Stimulated activated CD4-positive, alpha-beta T cell treated with anti-CD3 and anti-CD28 coated beads, TNF-alpha, amount 100 ng/mL, for 24 hours (primary cell): ENCODE measurements at regions not wholly inside any gene's neighbourhood (a gene's known extent, or its start where the extent isn't known, plus 50 kb on each side); places are given as distances from the start of the nearest gene placed in this dataset.

Experiments used
- DNase-seq, 3 experiments: peaks; one replicate each; pipeline ENCODE4 v3.0.0-alpha.2; 2020; ENCODE audit warnings: low read depth in 3 of 3

DNA sequence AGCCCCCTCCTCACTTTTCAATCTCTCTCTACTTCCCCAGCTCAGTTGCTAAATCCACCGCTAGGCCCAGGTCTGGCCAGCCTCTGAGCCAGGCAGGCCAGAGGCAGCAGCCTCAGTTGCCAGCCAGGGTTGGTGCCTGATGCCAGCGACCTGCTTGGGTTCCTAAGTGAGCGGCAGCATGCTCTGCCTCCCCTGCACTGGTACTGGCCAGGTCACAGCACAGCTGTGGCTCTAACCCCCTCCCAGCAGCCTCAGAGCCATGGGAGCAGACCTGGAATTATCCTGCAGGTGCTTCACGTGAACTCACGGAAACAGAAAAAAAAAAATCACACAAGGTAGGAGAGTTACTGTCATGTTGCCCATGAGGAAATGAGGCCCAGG, 82.5 kb upstream of the ATF3 start:
- DNase-seq: no peak

DNA sequence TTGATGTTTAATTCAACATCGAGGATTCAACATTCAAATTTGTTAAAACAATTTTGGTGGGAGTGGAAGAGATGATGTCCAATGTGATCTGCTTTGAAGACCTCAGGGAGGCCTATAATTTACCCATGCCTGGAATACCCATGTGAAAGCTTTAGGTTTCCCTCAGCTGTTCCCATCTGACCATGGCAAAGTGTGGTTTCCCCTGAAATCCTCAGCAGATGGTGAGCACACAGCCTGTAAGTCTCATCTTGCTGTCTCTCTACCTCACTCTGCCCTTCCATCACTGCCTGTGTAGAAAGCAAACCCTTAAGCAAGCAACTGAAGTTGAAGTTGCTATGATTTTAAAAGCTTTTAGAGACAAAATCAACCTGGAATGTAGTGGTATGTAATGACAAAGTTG, 80.1 kb upstream of the ATF3 start:
- no peak for DNase-seq

DNA sequence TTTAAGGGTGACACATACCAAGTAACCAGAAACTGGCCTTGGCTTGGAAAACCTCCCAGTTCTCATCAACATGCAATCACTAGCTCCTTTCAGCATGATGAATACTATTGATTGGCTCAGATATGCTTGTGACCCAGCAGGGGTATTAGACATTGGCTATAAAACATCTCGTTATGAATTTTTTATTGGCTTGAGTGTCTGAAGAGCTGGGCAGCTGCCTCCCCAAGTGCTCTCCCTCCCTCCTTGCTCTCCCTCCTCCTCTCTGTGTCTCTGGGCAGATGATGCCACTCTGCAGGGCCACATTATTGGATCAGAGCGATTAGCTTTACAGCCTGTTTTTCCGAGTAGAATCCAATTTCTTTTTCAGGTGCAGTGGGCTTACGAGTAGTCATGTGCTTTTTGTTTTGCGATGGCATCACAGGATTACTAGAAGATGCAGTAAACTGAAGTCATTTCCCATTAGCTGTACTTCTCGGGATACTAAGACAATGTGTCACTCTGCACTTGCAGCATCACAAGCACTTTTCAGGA, 79.3 kb upstream of the ATF3 start:
- no peak for DNase-seq

GRCh38 chr1:212531267-212531666, 77.3 kb upstream of the ATF3 start:
- no peak for DNase-seq

- DNase-seq: no peak
Measured at GRCh38 chr1:212531796-212532195, 76.8 kb upstream of the ATF3 start.

DNA sequence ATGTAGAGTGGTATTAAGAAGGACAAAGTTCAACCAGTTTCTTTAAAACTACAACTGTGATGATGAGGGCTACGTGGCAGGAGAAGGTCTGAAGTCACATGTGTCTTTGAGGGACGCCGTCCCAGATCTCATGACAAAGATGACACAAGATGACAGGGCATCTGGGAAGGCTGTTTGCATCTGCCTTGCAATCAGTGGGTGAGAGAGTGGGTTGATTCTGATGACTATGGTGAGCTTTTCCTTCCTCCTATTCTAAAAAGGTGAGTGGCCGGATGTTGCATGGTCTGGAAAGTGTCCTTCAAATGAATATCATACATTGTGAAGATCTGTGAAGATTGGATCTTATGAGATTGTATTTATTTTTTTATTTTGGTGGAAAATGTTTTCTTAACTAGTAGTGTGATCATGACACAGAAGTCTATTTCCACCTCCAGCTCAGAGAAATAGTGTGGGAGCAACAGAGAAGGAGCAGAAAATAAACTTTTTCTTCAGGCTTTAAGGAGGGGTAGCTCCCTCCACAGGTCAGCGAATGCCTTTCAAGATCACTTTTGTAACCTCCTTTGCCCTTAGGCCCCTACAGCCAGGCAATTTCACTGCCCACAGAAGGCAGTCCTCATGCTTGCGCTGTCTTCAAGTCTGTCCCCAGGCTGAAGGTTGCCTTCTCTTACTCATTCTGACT, 76.0 kb upstream of the ATF3 start:
- no peak for DNase-seq

DNA sequence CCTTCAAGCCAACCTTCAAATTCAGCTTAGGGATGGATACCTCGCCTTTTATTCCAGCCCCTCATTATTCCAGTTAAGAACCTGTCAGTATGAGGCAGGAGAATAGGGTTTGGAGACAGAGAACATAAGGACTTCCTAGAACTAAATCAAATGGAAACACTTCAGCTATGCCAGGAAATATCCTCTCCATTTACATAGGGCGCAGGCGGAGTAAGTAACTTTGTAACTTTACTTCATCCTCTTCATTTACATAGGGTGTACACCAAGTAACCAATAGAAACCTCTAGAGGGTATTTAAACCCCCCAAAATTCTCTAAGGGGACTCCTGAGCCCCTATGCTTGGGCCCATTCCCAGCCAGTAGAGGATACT, 75.4 kb upstream of the ATF3 start:
- no peak for DNase-seq

DNA sequence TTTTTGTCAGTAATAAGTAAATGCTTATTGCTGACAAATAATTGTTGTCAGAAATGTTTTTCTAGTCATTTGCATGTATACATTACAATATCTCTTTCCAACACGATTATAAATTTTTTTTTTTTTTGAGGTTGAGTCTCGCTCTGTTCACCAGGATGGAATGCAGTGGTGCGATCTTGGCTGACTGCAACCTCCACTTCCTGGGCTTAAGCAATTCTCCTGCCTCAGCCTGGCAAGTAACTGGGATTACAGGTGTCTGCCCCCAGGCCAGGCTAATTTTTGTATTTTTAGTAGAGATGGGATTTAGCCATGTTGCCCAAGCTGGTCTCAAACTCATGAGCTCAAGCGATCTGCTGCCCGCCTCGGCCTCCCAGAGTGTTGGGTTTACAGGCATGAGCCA, 72.0 kb upstream of the ATF3 start:
- DNase-seq: no peak

DNA sequence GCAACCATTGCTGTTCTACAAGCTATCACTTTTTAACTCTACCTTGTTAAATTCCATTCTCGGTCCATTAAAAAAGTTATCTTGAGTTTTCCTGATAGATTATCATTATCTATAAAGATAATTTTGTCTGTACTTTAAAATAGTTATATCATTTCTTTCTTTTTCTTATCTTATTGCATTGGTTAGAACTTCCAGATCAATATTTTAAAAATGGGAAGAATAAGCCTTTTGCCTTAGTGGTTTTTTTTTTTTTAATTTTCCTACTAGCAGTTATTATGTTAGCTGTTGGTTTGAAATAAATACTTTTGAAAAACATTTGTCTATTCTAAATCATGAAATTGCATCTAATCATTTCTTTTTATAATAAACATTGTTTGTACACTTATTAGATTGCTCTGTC, 71.0 kb upstream of the ATF3 start:
- DNase-seq: no peak

DNA sequence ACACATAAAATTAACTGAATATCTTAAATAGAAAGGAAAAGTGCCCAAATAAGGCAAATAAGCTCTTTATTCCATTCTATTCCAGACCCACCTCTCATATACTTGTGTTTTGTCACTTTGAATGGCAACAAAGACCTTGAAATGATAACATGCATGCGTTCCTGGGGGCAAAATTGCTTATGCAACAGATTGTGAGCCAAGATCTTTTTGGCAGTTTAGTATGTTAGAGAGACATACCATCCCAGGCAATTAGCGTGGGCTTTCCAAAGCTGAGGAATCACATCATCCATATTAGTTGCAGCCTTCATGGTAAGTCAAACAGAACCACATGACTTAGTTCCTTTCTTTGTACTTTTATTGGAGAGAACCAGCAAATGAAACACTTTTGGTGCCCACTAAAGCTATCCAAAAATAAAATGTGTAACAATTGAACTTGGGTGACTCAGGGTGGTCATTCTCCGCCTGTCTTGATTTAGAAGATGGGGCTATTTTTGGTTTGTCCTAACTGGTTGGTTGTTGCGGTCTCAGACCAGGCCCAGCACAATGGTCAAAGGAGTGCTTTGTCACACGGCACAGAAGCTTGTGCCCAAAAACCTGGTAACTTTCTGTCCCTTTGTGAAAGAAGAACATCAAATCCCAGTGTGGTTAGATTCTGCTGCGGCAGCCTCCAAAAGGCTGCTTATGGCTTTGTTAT, 68.7 kb upstream of the ATF3 start:
- DNase-seq: no peak

- DNase-seq: no peak
Measured at GRCh38 chr1:212542761-212543187, 65.8 kb upstream of the ATF3 start.

DNA sequence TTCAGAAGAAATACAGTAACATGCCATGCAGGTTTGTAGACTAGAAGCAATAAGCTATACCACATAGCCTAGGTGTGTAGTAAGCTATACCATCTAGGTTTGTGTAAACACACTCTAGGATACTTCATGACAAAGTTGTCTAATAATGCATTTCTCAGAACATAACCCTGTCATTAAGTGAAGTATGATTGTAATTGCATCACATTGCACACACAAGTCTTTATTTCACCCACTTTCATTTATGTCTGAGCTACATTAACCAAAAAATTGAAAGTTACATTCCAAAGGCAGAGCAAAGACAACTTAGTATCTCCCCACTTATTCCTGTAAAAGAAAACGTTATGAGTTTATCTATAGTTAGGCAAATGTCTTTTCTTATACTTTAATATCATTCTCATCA, 64.5 kb upstream of the ATF3 start:
- DNase-seq: no peak

DNA sequence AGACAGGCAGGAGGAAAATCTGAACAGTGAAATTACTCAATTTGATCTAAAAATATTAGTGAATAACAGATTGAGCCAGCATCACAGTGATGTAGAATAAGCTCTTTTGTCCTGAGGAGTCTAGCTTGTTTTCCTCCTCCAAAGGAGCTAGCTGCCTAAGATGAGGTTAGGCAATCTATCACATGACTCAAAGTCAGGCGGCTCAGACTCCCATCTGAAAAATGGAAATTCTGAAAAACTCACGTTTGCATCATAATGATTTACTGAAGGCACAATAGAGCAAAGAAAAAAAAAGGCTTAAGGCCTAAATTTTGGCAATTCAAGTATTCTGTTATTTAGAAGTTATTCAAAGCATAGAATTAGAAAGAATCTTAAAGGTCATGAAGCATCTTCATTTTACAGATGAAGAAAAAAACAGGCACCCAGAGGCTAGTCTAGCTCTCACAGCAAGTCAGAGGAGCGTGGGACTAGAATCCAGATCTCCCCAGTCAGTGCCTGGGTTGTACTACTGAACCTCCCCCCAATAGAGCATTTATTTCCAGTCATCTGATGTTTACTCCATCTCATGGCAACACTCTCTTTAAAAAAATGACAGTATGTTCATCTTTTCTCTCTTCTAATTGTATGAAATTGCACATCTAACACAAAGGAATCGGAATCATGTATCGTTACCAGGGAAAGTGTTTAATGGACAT, 62.5 kb upstream of the ATF3 start:
- DNase-seq: no peak

DNA sequence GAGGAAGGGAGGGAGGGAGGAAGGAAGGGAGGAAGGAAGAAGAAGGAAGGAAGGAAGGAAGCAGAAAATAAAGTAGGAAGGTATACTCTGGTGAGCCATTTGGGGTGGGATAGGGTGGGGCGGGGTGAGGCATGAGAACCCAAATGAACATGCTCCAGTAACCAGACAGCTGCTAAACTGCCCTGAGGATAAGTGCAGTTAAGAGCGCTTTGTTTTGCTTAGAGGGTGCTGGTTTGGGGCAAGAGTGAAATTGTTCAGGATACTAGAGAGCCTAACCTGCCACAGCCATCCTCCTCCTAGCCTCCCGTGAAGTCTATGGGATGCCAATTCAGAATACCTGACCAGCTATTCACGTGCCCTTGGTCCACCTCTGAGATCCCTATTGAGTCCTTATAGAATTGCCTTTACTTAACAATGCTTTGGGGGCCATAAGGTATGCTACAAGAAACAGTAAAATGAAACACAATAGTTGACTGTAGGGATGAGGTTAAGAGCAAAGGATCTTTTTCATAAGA, 59.0 kb upstream of the ATF3 start:
- DNase-seq: no peak

- no peak for DNase-seq
Measured at GRCh38 chr1:212551929-212552328, 56.6 kb upstream of the ATF3 start.

DNA sequence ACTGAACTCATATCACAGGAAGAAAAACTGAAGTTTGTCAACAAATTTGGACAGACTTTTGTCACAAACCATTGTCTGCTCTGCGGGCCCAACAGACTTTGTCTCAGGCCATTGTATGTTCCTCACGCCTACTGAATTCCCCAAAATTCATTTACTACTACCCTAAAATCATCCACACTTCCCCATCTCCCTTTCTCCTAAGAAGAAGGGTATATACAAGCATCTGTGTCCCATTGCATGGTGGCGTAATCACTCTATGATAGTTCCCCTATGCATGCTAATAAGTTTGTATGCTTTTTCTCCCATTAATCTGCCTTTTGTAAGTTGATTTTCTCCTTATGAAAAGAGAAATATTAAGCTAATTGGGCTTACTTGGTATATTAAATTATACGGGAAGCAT, 54.9 kb upstream of the ATF3 start:
- DNase-seq: no peak

DNA sequence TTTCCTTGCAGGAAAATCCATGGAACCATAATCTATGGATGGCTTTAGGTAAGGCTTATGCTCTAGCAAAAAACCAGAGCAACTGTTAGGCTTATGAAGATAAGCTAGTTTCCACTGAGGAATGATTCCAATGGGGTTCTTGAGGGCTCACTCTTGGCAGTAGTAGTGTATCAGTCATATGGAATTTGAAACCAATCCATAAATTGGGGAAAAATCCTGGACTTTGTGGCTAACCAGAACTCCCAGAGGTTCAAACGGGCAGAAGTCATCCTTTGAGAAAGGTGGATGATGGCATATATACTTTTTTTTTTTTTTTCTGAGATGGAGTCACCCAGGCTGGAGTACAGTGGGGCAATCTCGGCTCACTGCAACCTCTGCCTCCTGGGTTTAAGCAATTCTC, 54.2 kb upstream of the ATF3 start:
- DNase-seq: no peak

- DNase-seq: no peak
Measured at GRCh38 chr1:212555426-212555825, 53.1 kb upstream of the ATF3 start.

- DNase-seq: no peak
Measured at GRCh38 chr1:212556822-212557549, 51.6 kb upstream of the ATF3 start.

- no peak for DNase-seq
Measured at GRCh38 chr1:212557739-212558692, 50.5 kb upstream of the ATF3 start.
